Mucosa of gallbladder (tissue), 1 donor: ENCODE measurements at regions not wholly inside any gene's neighbourhood (a gene's known extent, or its start where the extent isn't known, plus 50 kb on each side); places are given as distances from the start of the nearest gene placed in this dataset.
"Not testable (repeated sequence)": the region's sequence is repeated elsewhere in the genome, so short reads cannot be mapped to it uniquely, and the experiment has no call there.

ENCODE experiments used
- DNase-seq: peaks from one replicate; pipeline ENCODE4 v3.0.0-alpha.2; 2020; ENCODE audit warnings: low spot score
- donor health status: DM: no; HTN: no; CAD: no.

GRCh38 chr7:68630914-68631313, 967.4 kb upstream of the AUTS2 start:
- DNase-seq, result not testable (repeated sequence)

GRCh38 chr7:68640103-68640502, 958.2 kb upstream of the AUTS2 start:
- DNase-seq, result no peak

GRCh38 chr7:68642727-68643126, 955.5 kb upstream of the AUTS2 start:
- no peak for DNase-seq

GRCh38 chr7:68663392-68663791, 934.9 kb upstream of the AUTS2 start:
- DNase-seq, result no peak

- no peak for DNase-seq
Measured at GRCh38 chr7:68671046-68671445, 927.2 kb upstream of the AUTS2 start.

- DNase-seq, result no peak
Measured at GRCh38 chr7:68671671-68672070, 926.6 kb upstream of the AUTS2 start.

GRCh38 chr7:68674826-68675225, 923.4 kb upstream of the AUTS2 start:
- no peak for DNase-seq

- no peak for DNase-seq
Measured at GRCh38 chr7:68676813-68677535, 921.3 kb upstream of the AUTS2 start.

GRCh38 chr7:68678196-68678595, 920.1 kb upstream of the AUTS2 start:
- DNase-seq, result no peak

- DNase-seq, result no peak
Measured at GRCh38 chr7:68679459-68680234, 918.6 kb upstream of the AUTS2 start.

GRCh38 chr7:68680235-68680872, 917.9 kb upstream of the AUTS2 start:
- no peak for DNase-seq

- DNase-seq, result no peak
Measured at GRCh38 chr7:68682910-68683309, 915.4 kb upstream of the AUTS2 start.

GRCh38 chr7:68684246-68684839, 913.9 kb upstream of the AUTS2 start:
- no peak for DNase-seq

- DNase-seq, result no peak
Measured at GRCh38 chr7:68684996-68685395, 913.3 kb upstream of the AUTS2 start.

- no peak for DNase-seq
Measured at GRCh38 chr7:68688416-68689086, 909.7 kb upstream of the AUTS2 start.

- no peak for DNase-seq
Measured at GRCh38 chr7:68689087-68689433, 909.2 kb upstream of the AUTS2 start.

- DNase-seq, result no peak
Measured at GRCh38 chr7:68691261-68692216, 906.7 kb upstream of the AUTS2 start.

- DNase-seq, result no peak
Measured at GRCh38 chr7:68692511-68692910, 905.8 kb upstream of the AUTS2 start.

- no peak for DNase-seq
Measured at GRCh38 chr7:68694656-68695055, 903.6 kb upstream of the AUTS2 start.

- DNase-seq, result no peak
Measured at GRCh38 chr7:68697796-68698280, 900.4 kb upstream of the AUTS2 start.
